AG04450 (cell line): ENCODE measurements at regions not wholly inside any gene's neighbourhood (a gene's known extent, or its start where the extent isn't known, plus 50 kb on each side); places are given as distances from the start of the nearest gene placed in this dataset.

ENCODE experiments used
- CTCF ChIA-PET: fragments of 300-600, 350-600 bp; formaldehyde crosslinking; extraction: SDS; loops from one replicate; lab custom pipeline; 2022; ENCODE audit warnings: antibody characterized with exemption, inconsistent platforms; lab: Charles Lee
- POLR2A ChIA-PET: fragments of 350-600 bp; formaldehyde crosslinking; extraction: SDS; loops from one replicate; lab custom pipeline; 2021; ENCODE audit warnings: antibody characterized with exemption, inconsistent platforms; lab: Yijun Ruan, JAX
- DNase-seq: peaks from one replicate; pipeline ENCODE4 v3.0.0-alpha.2; 2011; ENCODE audit warnings: low read depth, low spot score
- H3K27ac ChIP-seq: one replicate; pipeline ENCODE4 v1.5.1; 2012; ENCODE audit warnings: low read depth, low read length, control low read depth
- H3K27me3 ChIP-seq: one replicate; pipeline ENCODE4 v1.6.0; 2012; ENCODE audit warnings: low read length; ENCODE audit not compliant: control insufficient read depth, insufficient read depth
- H3K4me3 ChIP-seq: 2 replicates; pipeline ENCODE4 v1.5.1; 2011; ENCODE audit warnings: mild to moderate bottlenecking, low read depth, low read length, control low read depth
- H3K9me3 ChIP-seq: 2 replicates; pipeline ENCODE4 v1.5.1; 2012; ENCODE audit warnings: low read length; ENCODE audit not compliant: control insufficient read depth, insufficient read depth
- CTCF ChIP-seq: IDR thresholded peaks from 2 replicates; pipeline ENCODE4 v1.5.1; 2011; ENCODE audit warnings: low read depth, low read length, control low read depth, inconsistent platforms

GRCh38 chr6:22442826-22443225 lies 126.5 kb upstream of the HDGFL1 start:
- Histone ChIP-seq H3K27me3 (no peaks in the 10 kb centered on the region), H3K27ac (no peak overlapping the region), H3K4me3 (no peak overlapping the region), H3K9me3 (peaks cover 4% of the 10 kb centered on the region; the same call in 1 of the 2 replicates)
- DNase-seq: no peak
- ChIA-PET CTCF (interaction anchor here (0.7 kb wide), 1 partner anchor 697 kb away, joined by 3 read pairs; no protein-coding TSS in a partner anchor), POLR2A (no interaction called here)
- TF ChIP-seq CTCF: no peak

GRCh38 chr6:22444330-22444729 lies 125.0 kb upstream of the HDGFL1 start:
- H3K27me3 ChIP-seq: no peaks in the 10 kb centered on the region
- no peak for TF ChIP-seq CTCF
- ChIA-PET POLR2A (no interaction called here), CTCF (no interaction called here)
- no peak overlapping the region for H3K27ac ChIP-seq
- H3K4me3 ChIP-seq: no peak overlapping the region
- no peak for DNase-seq
- H3K9me3 ChIP-seq: peaks cover 4% of the 10 kb centered on the region; the same call in 1 of the 2 replicates

GRCh38 chr6:22445946-22446345 lies 123.4 kb upstream of the HDGFL1 start:
- Histone ChIP-seq H3K27ac (no peak overlapping the region), H3K27me3 (no peaks in the 10 kb centered on the region), H3K9me3 (peaks cover 4% of the 10 kb centered on the region; the same call in 1 of the 2 replicates), H3K4me3 (no peak overlapping the region)
- no peak for DNase-seq
- POLR2A ChIA-PET: no interaction called here
- TF ChIP-seq CTCF: no peak
- CTCF ChIA-PET: no interaction called here

GRCh38 chr6:22447249-22448196 lies 121.8 kb upstream of the HDGFL1 start:
- Histone ChIP-seq H3K4me3 (no peak overlapping the region), H3K9me3 (peaks cover 4% of the 10 kb centered on the region; the same call in 1 of the 2 replicates), H3K27ac (no peak overlapping the region), H3K27me3 (no peaks in the 10 kb centered on the region)
- ChIA-PET CTCF (no interaction called here), POLR2A (no interaction called here)
- TF ChIP-seq CTCF: no peak
- DNase-seq: no peak

- CTCF ChIA-PET: no interaction called here
- Histone ChIP-seq H3K4me3 (no peak overlapping the region), H3K27me3 (no peaks in the 10 kb centered on the region), H3K27ac (peak overlapping the region; percentile 41), H3K9me3 (peaks cover 3% of the 10 kb centered on the region; the same call in 1 of the 2 replicates)
- no peak for TF ChIP-seq CTCF
- POLR2A ChIA-PET: no interaction called here
- DNase-seq: peak; percentile 38
Observed at GRCh38 chr6:22448291-22448711, 121.1 kb upstream of the HDGFL1 start.
